ENCODE measurements at regions not wholly inside any gene's neighbourhood (a gene's known extent, or its start where the extent isn't known, plus 50 kb on each side); places are given as distances from the start of the nearest gene placed in this dataset.

DNA sequence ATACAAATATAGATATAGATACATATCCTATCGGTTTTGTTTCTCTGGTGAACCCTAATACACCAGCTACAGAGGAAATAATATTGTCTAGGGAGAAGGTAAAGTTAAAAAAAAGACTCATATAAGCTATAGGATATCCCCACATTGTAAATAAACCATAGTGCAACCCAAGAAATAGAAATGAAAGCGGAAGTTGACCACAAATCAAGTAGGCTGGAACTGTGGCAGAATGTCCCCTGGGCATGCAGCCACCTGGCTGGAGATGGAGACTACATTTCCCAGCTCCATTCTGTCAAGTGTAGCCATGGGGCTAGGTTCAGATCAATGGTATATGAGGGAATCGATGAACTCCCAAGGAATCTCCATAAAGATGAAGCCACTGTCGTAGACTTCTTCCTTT is 70.1 kb upstream of the RPS6KA2 start:
- Histone ChIP-seq H3K9me3 (no peaks in the 10 kb centered on the region), H3K4me3 (no peak overlapping the region), H3K27ac (no peak overlapping the region), H3K4me1 (no peaks in the 10 kb centered on the region), H3K4me2 (no peak overlapping the region)
- DNase-seq (ENCODE audit: low read depth in 1 of 2, low spot score in 1 of 2) (no peak), ATAC-seq (no peak), FAIRE-seq (no peak)
- TF ChIP-seq RARB (CRISPR knock-in tag; IDR thresholded peaks at IDR 0.05) (no peak), KDM1A (IDR thresholded peaks at IDR 0.05; ENCODE audit: low read depth) (no peak), ZFP36 (IDR thresholded peaks at IDR 0.05; ENCODE audit: borderline replicate concordance, partially characterized antibody) (no peak), MAX (IDR thresholded peaks at IDR 0.05) (no peak), EHMT2 (IDR thresholded peaks at IDR 0.05; ENCODE audit: low read depth) (no peak), ELK1 (IDR thresholded peaks at IDR 0.05; ENCODE audit: low read depth, low read length) (no peak), CEBPB (IDR thresholded peaks at IDR 0.05) (no peak), RNF2 (IDR thresholded peaks at IDR 0.05; ENCODE audit: borderline replicate concordance, low read depth) (no peak), ATOH8 (CRISPR knock-in tag; IDR thresholded peaks at IDR 0.05; ENCODE audit: low read depth) (no peak), JUNB (IDR thresholded peaks at IDR 0.05) (no peak), NR3C1 (IDR thresholded peaks at IDR 0.05) (no peak), PBX3 (IDR thresholded peaks at IDR 0.05) (no peak), CBX2 (IDR thresholded peaks at IDR 0.05; ENCODE audit: borderline replicate concordance, low read depth) (no peak)
- TF ChIP-seq, protein P1, sequence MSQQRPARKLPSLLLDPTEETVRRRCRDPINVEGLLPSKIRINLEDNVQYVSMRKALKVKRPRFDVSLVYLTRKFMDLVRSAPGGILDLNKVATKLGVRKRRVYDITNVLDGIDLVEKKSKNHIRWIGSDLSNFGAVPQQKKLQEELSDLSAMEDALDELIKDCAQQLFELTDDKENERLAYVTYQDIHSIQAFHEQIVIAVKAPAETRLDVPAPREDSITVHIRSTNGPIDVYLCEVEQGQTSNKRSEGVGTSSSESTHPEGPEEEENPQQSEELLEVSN (IDR thresholded peaks at IDR 0.05; ENCODE audit: borderline replicate concordance, low read depth), result no peak
- TF ChIP-seq, protein P2, sequence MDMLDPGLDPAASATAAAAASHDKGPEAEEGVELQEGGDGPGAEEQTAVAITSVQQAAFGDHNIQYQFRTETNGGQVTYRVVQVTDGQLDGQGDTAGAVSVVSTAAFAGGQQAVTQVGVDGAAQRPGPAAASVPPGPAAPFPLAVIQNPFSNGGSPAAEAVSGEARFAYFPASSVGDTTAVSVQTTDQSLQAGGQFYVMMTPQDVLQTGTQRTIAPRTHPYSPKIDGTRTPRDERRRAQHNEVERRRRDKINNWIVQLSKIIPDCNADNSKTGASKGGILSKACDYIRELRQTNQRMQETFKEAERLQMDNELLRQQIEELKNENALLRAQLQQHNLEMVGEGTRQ (IDR thresholded peaks at IDR 0.05), result no peak
- WGBS (ENCODE audit: missing lambda C conversion rate), result 46% methylated on average over 4 of the region's 4 CpGs
- ChIA-PET CTCF (interaction anchor here (1.1 kb wide), 1 partner anchor 11 kb away, joined by 5 read pairs; no protein-coding TSS in a partner anchor), POLR2A (no interaction called here)

GRCh38 chr6:166693880-166694279 is 66.8 kb upstream of the RPS6KA2 start:
- ChIA-PET CTCF (interaction anchor here (0.7 to 1.0 kb wide), 2 partner anchors 9 to 11 kb away, joined by 3 read pairs; no protein-coding TSS in a partner anchor), POLR2A (no interaction called here)
- DNase-seq (ENCODE audit: low read depth in 1 of 2, low spot score in 1 of 2), result no peak
- no peaks in the 10 kb centered on the region for H3K4me1 ChIP-seq
- H3K4me3 ChIP-seq, result no peak overlapping the region
- H3K4me2 ChIP-seq, result no peak overlapping the region
- WGBS (ENCODE audit: missing lambda C conversion rate), result 70% methylated on average over 7 of the region's 7 CpGs
- no peak for ATAC-seq
- no peak for FAIRE-seq
- H3K9me3 ChIP-seq, result no peaks in the 10 kb centered on the region
- no peak overlapping the region for H3K27ac ChIP-seq
- no peak for TF ChIP-seq ZFP36 (IDR thresholded peaks at IDR 0.05; ENCODE audit: borderline replicate concordance, partially characterized antibody)
- no peak for TF ChIP-seq ELK1 (IDR thresholded peaks at IDR 0.05; ENCODE audit: low read depth, low read length)
- no peak for TF ChIP-seq REST (IDR thresholded peaks at IDR 0.05)
- TF ChIP-seq HDAC2 (IDR thresholded peaks at IDR 0.05), result no peak
- no peak for TF ChIP-seq HEYL (CRISPR knock-in tag; IDR thresholded peaks at IDR 0.05)
- TF ChIP-seq, protein P3, sequence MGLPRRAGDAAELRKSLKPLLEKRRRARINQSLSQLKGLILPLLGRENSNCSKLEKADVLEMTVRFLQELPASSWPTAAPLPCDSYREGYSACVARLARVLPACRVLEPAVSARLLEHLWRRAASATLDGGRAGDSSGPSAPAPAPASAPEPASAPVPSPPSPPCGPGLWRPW (IDR thresholded peaks at IDR 0.05), result no peak
- no peak for TF ChIP-seq RAD21 (conservative IDR thresholded peaks at IDR 0.05 in 1 of 2, IDR thresholded peaks at IDR 0.05 in 1 of 2)
- TF ChIP-seq SMC3 (IDR thresholded peaks at IDR 0.05), result no peak
- TF ChIP-seq ZNF302 (CRISPR knock-in tag; IDR thresholded peaks at IDR 0.05), result no peak
- no peak for TF ChIP-seq MAX (IDR thresholded peaks at IDR 0.05)
- TF ChIP-seq TFCP2L1 (CRISPR knock-in tag; IDR thresholded peaks at IDR 0.05), result no peak
- TF ChIP-seq SREBF2 (IDR thresholded peaks at IDR 0.05), result no peak
- TF ChIP-seq HOXB5 (CRISPR knock-in tag; IDR thresholded peaks at IDR 0.05), result no peak
- TF ChIP-seq RARB (CRISPR knock-in tag; IDR thresholded peaks at IDR 0.05), result no peak
- TF ChIP-seq HOXB13 (CRISPR knock-in tag; IDR thresholded peaks at IDR 0.05; ENCODE audit: low read depth), result no peak
- TF ChIP-seq FOSB (CRISPR knock-in tag; IDR thresholded peaks at IDR 0.05), result no peak
- no peak for TF ChIP-seq CBX2 (IDR thresholded peaks at IDR 0.05; ENCODE audit: borderline replicate concordance, low read depth)

Measured in A549 (cell line).